Endodermal cell (in vitro differentiated cells): ENCODE measurements at regions not wholly inside any gene's neighbourhood (a gene's known extent, or its start where the extent isn't known, plus 50 kb on each side); places are given as distances from the start of the nearest gene placed in this dataset.

Experiments
- DNase-seq: peaks from one replicate; pipeline ENCODE4 v3.0.0-alpha.2; 2017
- H3K27ac ChIP-seq: 2 replicates; pipeline ENCODE4 v1.5.1; 2013; ENCODE audit warnings: mild to moderate bottlenecking, low read depth, low read length, moderate library complexity
- H3K27me3 ChIP-seq: 2 replicates; pipeline ENCODE4 v1.6.1; 2013; ENCODE audit warnings: mild to moderate bottlenecking, low read length, moderate library complexity; ENCODE audit not compliant: insufficient read depth, control insufficient read depth, poor library complexity, severe bottlenecking
- H3K36me3 ChIP-seq: 2 replicates; pipeline ENCODE4 v1.7.0; 2013; ENCODE audit warnings: mild to moderate bottlenecking, low read length, moderate library complexity; ENCODE audit not compliant: control insufficient read depth, insufficient read depth
- H3K4me1 ChIP-seq: one replicate; pipeline ENCODE4 v1.7.0; 2013; ENCODE audit warnings: low read length; ENCODE audit not compliant: control insufficient read depth, insufficient read depth
- H3K4me3 ChIP-seq: 2 replicates; pipeline ENCODE4 v1.5.1; 2013; ENCODE audit warnings: mild to moderate bottlenecking, low read length, moderate library complexity
- H3K9ac ChIP-seq: 2 replicates; pipeline ENCODE4 v1.6.1; 2013; ENCODE audit warnings: mild to moderate bottlenecking, low read length, moderate library complexity; ENCODE audit not compliant: poor library complexity, severe bottlenecking; ENCODE audit errors: extremely low read depth
- H3K9me3 ChIP-seq: 2 replicates; pipeline ENCODE4 v1.6.1; 2013; ENCODE audit warnings: mild to moderate bottlenecking, low read length, moderate library complexity; ENCODE audit not compliant: control insufficient read depth
- H3K27ac Mint-ChIP-seq: 2 replicates; pipeline ENCODE4 v1.8.0; 2020; ENCODE audit warnings: mixed read lengths
- H3K27me3 Mint-ChIP-seq: 2 replicates; pipeline ENCODE4 v1.8.0; 2021; ENCODE audit warnings: mild to moderate bottlenecking, mixed read lengths; ENCODE audit not compliant: insufficient read depth
- H3K36me3 Mint-ChIP-seq: 2 replicates; pipeline ENCODE4 v1.8.0; 2020; ENCODE audit warnings: low read depth, mixed read lengths
- H3K4me1 Mint-ChIP-seq: 2 replicates; pipeline ENCODE4 v1.8.0; 2020; ENCODE audit warnings: mixed read lengths
- H3K4me3 Mint-ChIP-seq: 2 replicates; pipeline ENCODE4 v1.8.0; 2020; ENCODE audit warnings: mild to moderate bottlenecking, moderate library complexity, mixed read lengths
- H3K9me3 Mint-ChIP-seq: 2 replicates; pipeline ENCODE4 v1.8.0; 2020; ENCODE audit warnings: mild to moderate bottlenecking, mixed read lengths
- WGBS, 2 experiments: methylation state at CpG; one replicate each; pipeline versions ENCODE4 v1.1.5 to v1.1.7; 2013; ENCODE audit warnings: missing lambda C conversion rate in 2 of 2, mixed read lengths in 1 of 2; ENCODE audit not compliant: insufficient coverage in 1 of 2, insufficient read length in 1 of 2; 5-methylcytosine and 5-hydroxymethylcytosine counted together
- TF ChIP-seq, protein P1 (sequence below): fragments of 200-600 bp; sonication (generic); conservative IDR thresholded peaks from 2 replicates; pipeline ENCODE4 v1.5.0; 2021; ENCODE audit warnings: antibody characterized with exemption, mild to moderate bottlenecking

DNA sequence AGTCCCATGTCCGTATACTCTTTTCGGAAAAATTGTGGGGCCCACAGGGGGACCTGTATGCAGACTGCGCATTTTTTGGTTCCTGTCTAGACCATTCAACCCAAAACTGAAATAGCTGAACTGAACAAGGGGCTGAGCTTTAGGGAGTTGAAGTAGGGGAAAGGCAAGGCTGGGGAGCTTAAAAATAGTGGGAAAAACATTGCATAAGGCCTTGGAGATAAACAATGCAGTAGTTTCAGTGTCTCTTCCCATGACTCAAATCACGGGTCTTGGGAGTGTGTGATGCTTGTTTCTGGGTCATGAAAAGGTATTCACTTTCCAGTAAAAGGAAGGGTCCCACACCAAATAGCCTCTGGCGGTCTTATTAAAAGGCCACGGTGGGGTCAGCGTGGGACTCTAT is 402.8 kb upstream of the SALL1 start:
- peaks cover 11% of the 10 kb centered on the region for H3K4me1 ChIP-seq
- no peaks in the 10 kb centered on the region for H3K9me3 Mint-ChIP-seq
- TF ChIP-seq, protein P1, sequence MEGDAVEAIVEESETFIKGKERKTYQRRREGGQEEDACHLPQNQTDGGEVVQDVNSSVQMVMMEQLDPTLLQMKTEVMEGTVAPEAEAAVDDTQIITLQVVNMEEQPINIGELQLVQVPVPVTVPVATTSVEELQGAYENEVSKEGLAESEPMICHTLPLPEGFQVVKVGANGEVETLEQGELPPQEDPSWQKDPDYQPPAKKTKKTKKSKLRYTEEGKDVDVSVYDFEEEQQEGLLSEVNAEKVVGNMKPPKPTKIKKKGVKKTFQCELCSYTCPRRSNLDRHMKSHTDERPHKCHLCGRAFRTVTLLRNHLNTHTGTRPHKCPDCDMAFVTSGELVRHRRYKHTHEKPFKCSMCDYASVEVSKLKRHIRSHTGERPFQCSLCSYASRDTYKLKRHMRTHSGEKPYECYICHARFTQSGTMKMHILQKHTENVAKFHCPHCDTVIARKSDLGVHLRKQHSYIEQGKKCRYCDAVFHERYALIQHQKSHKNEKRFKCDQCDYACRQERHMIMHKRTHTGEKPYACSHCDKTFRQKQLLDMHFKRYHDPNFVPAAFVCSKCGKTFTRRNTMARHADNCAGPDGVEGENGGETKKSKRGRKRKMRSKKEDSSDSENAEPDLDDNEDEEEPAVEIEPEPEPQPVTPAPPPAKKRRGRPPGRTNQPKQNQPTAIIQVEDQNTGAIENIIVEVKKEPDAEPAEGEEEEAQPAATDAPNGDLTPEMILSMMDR, result no peak
- H3K27me3 Mint-ChIP-seq, result peaks cover 4% of the 10 kb centered on the region
- no peak overlapping the region for H3K27ac Mint-ChIP-seq
- no peak for DNase-seq
- H3K36me3 ChIP-seq, result no peaks in the 10 kb centered on the region
- H3K4me3 ChIP-seq, result no peak overlapping the region
- no peaks in the 10 kb centered on the region for H3K27me3 ChIP-seq
- H3K9ac ChIP-seq, result no peak overlapping the region
- H3K36me3 Mint-ChIP-seq, result no peaks in the 10 kb centered on the region
- no peak overlapping the region for H3K27ac ChIP-seq
- WGBS, 2 experiments, result 92 to 98% methylated on average over 5 to 7 of the region's 7 CpGs
- no peaks in the 10 kb centered on the region for H3K9me3 ChIP-seq
- H3K4me3 Mint-ChIP-seq, result no peak overlapping the region
- peaks cover 25% of the 10 kb centered on the region for H3K4me1 Mint-ChIP-seq

DNA sequence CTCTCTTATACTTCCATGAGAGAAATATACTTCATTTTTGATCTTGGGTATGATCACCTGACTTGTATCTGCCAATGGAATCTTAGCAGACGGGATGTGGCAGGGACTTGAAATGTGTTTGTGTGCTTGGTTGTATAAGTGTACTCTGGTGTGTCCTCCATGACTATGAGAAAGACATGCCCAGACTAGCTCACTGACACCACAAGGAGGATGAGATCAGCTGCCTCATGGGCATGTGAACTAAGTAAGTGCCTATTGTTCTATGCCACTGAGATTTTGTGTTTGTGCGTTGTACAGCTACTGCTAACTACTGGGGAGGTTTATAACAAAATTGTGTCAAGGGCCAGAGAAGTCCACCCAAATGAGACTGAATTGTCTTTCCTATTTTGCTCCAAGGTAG is 402.2 kb upstream of the SALL1 start:
- Histone ChIP-seq H3K36me3 (no peaks in the 10 kb centered on the region), H3K4me1 (peaks cover 11% of the 10 kb centered on the region), H3K4me3 (no peak overlapping the region), H3K9ac (no peak overlapping the region), H3K27me3 (no peaks in the 10 kb centered on the region), H3K27ac (no peak overlapping the region), H3K9me3 (no peaks in the 10 kb centered on the region)
- no peak for DNase-seq
- Mint-ChIP-seq H3K9me3 (no peaks in the 10 kb centered on the region), H3K36me3 (no peaks in the 10 kb centered on the region), H3K27ac (no peak overlapping the region), H3K4me3 (no peak overlapping the region), H3K27me3 (peaks cover 3% of the 10 kb centered on the region), H3K4me1 (peaks cover 25% of the 10 kb centered on the region)
- 93 to 100% methylated on average over 1 to 2 of the region's 2 CpGs for WGBS, 2 experiments
- TF ChIP-seq, protein P1, result no peak

DNA sequence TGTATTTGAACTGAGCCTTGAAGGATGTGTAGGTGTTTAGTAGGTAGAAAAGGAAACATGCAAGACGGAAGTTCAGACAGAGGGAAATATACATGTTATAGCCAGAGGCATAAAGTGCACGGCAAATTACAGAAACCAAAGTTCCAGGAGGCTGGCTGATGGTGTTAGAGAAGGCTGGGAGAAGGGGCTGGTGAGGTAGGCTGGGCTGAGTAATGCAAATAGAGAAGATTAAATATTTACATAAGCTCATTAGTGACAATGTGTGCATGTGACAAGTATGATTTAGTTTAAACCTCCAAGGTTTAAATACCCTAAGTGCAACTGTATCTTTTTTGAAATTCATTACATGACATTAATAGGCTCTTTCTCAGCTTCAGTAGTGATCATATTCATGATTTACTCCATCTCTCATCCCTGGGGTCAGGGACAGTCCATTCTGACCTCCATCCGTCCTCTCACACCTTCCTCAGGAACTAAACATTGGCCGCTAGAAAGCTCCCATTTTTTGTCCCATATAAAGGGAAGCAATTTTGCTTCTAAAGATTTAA is 399.8 kb upstream of the SALL1 start:
- no peaks in the 10 kb centered on the region for H3K9me3 ChIP-seq
- no peak overlapping the region for H3K4me3 Mint-ChIP-seq
- H3K9me3 Mint-ChIP-seq, result no peaks in the 10 kb centered on the region
- H3K27ac Mint-ChIP-seq, result no peak overlapping the region
- H3K4me1 ChIP-seq, result peaks cover 4% of the 10 kb centered on the region
- H3K36me3 ChIP-seq, result no peaks in the 10 kb centered on the region
- no peaks in the 10 kb centered on the region for H3K27me3 Mint-ChIP-seq
- H3K27ac ChIP-seq, result no peak overlapping the region
- WGBS, 2 experiments, result 77 to 85% methylated on average over 3 to 4 of the region's 4 CpGs
- DNase-seq, result no peak
- TF ChIP-seq, protein P1, result no peak
- peaks cover 22% of the 10 kb centered on the region for H3K4me1 Mint-ChIP-seq
- H3K4me3 ChIP-seq, result no peak overlapping the region
- H3K9ac ChIP-seq, result no peak overlapping the region
- no peaks in the 10 kb centered on the region for H3K27me3 ChIP-seq
- H3K36me3 Mint-ChIP-seq, result no peaks in the 10 kb centered on the region
